ENCODE measurements at regions not wholly inside any gene's neighbourhood (a gene's known extent, or its start where the extent isn't known, plus 50 kb on each side); places are given as distances from the start of the nearest gene placed in this dataset.
A peak's percentile ranks its signal among the peaks of the same experiment; 100 is the strongest.

- no peak overlapping the region for H3K27ac ChIP-seq
- no peaks in the 10 kb centered on the region for H3K27me3 ChIP-seq
Measured at GRCh38 chr16:55421226-55421625, 57.8 kb upstream of the MMP2 start.

GRCh38 chr16:55426865-55427484 is 52.0 kb upstream of the MMP2 start:
- Histone ChIP-seq H3K27me3 (no peaks in the 10 kb centered on the region), H3K9me3 (no peaks in the 10 kb centered on the region), H3K4me1 (no peaks in the 10 kb centered on the region), H3K4me3 (no peak overlapping the region), H3K27ac (no peak overlapping the region), H3K36me3 (no peaks in the 10 kb centered on the region)
- ATAC-seq (peak; percentile 55 to 72), DNase-seq (peak; percentile 15 to 23)
- no peak for TF ChIP-seq POLR2A (IDR thresholded peaks at IDR 0.05)
- TF ChIP-seq CTCF (IDR thresholded peaks at IDR 0.05 in 4 of 5, conservative IDR thresholded peaks at IDR 0.05 in 1 of 5), result no peak
- intact Hi-C loops (cut with DNase I; ENCODE audit: low total_unique reads) (no loop called here), in situ Hi-C loops (cut with MboI; ENCODE audit: low sequenced_read_pairs in 4 of 4) (no loop called here)

More at GRCh38 chr16:55421226-55421625, 57.8 kb upstream of the MMP2 start:
- intact Hi-C loops (cut with DNase I; ENCODE audit: low total_unique reads), result no loop called here
- ATAC-seq (no peak), DNase-seq (no peak)
- Histone ChIP-seq H3K4me1 (no peaks in the 10 kb centered on the region), H3K4me3 (no peak overlapping the region), H3K36me3 (no peaks in the 10 kb centered on the region), H3K9me3 (no peaks in the 10 kb centered on the region)
- no peak for TF ChIP-seq CTCF (IDR thresholded peaks at IDR 0.05 in 4 of 5, conservative IDR thresholded peaks at IDR 0.05 in 1 of 5)
- no peak for TF ChIP-seq POLR2A (IDR thresholded peaks at IDR 0.05)
- in situ Hi-C loops (cut with MboI; ENCODE audit: low sequenced_read_pairs in 4 of 4), result no loop called here

Data from gastrocnemius medialis (tissue), 4 donors.